Keratinocyte (primary cell): ENCODE measurements at regions not wholly inside any gene's neighbourhood (a gene's known extent, or its start where the extent isn't known, plus 50 kb on each side); places are given as distances from the start of the nearest gene placed in this dataset.

Experiments used
- DNase-seq: peaks from one replicate; pipeline ENCODE4 v3.0.0-alpha.2; 2011; ENCODE audit warnings: low read depth, missing footprints, low spot score
- FAIRE-seq: peaks from 2 replicates; lab custom pipeline; 2011; peaks lifted over from hg19 to GRCh38; lab: Jason Lieb, UNC
- H2AFZ ChIP-seq: 2 replicates; pipeline ENCODE4 v1.6.0; 2012; ENCODE audit warnings: low read length, control low read depth, inconsistent platforms; ENCODE audit not compliant: control insufficient read depth
- H3K27ac ChIP-seq: 2 replicates; pipeline ENCODE4 v1.5.1; 2011; ENCODE audit warnings: low read length; ENCODE audit not compliant: control insufficient read depth, insufficient read depth
- H3K27me3 ChIP-seq: 3 replicates; pipeline ENCODE4 v1.6.0; 2011; ENCODE audit warnings: low read length; ENCODE audit not compliant: control insufficient read depth, insufficient read depth; ENCODE audit errors: extremely low read depth
- H3K36me3 ChIP-seq, 2 experiments: 2 replicates in 1 of 2; 3 replicates in 1 of 2; pipeline ENCODE4 v1.5.1; 2011; ENCODE audit warnings: low read length in 2 of 2, mild to moderate bottlenecking in 1 of 2; ENCODE audit not compliant: control insufficient read depth in 2 of 2, insufficient read depth in 2 of 2; ENCODE audit errors: extremely low read depth in 1 of 2
- H3K4me1 ChIP-seq: 3 replicates; pipeline ENCODE4 v1.5.1; 2011; ENCODE audit warnings: low read length; ENCODE audit not compliant: control insufficient read depth, insufficient read depth; ENCODE audit errors: extremely low read depth
- H3K4me2 ChIP-seq: 3 replicates; pipeline ENCODE4 v1.6.0; 2011; ENCODE audit warnings: low read depth, low read length; ENCODE audit not compliant: control insufficient read depth, insufficient read depth; ENCODE audit errors: extremely low read depth
- H3K4me3 ChIP-seq, 3 experiments: fragments of 200-600 bp in 1 of 3; sonication (generic) in 1 of 3; 2 replicates in 2 of 3; 3 replicates in 1 of 3; pipeline ENCODE4 v1.5.1; 2011 to 2016; ENCODE audit warnings: low read length in 3 of 3, mild to moderate bottlenecking in 3 of 3, control low read depth in 2 of 3, inconsistent platforms in 1 of 3, low read depth in 1 of 3, mixed read lengths in 1 of 3, mixed run types in 1 of 3, moderate library complexity in 1 of 3; ENCODE audit not compliant: control insufficient read depth in 2 of 3, insufficient read depth in 2 of 3; ENCODE audit errors: extremely low read depth in 1 of 3
- H3K79me2 ChIP-seq: 2 replicates; pipeline ENCODE4 v1.6.0; 2012; ENCODE audit warnings: low read length; ENCODE audit not compliant: control insufficient read depth, insufficient read depth
- H3K9ac ChIP-seq: 3 replicates; pipeline ENCODE4 v1.6.0; 2011; ENCODE audit warnings: low read length; ENCODE audit not compliant: control insufficient read depth, insufficient read depth; ENCODE audit errors: extremely low read depth
- H3K9me1 ChIP-seq: 3 replicates; pipeline ENCODE4 v1.6.0; 2011; ENCODE audit warnings: low read length; ENCODE audit not compliant: control insufficient read depth, insufficient read depth; ENCODE audit errors: extremely low read depth
- H3K9me3 ChIP-seq: 2 replicates; pipeline ENCODE4 v1.5.1; 2012; ENCODE audit warnings: low read depth, low read length; ENCODE audit not compliant: control insufficient read depth
- H4K20me1 ChIP-seq: 3 replicates; pipeline ENCODE4 v1.6.0; 2011; ENCODE audit warnings: low read length; ENCODE audit not compliant: control insufficient read depth, insufficient read depth; ENCODE audit errors: extremely low read depth
- EZH2 ChIP-seq: IDR thresholded peaks from one replicate; pipeline ENCODE4 v1.6.1; 2012; ENCODE audit warnings: inconsistent platforms, mild to moderate bottlenecking, low read length, moderate library complexity
- dilution Hi-C: fragments of 300-500 bp; cut with MboI; formaldehyde crosslinking; loops from one replicate; pipeline ENCODE4 v1.7.0; 2020; ENCODE audit warnings: low sequenced_read_pairs; ENCODE audit not compliant: extremely low pct_ligation_motif_present
- TF ChIP-seq, protein P1 (sequence below), 3 experiments: IDR thresholded peaks in 1 of 3; conservative IDR thresholded peaks in 1 of 3; optimal IDR thresholded peaks in 1 of 3; 2 replicates in 2 of 3; 3 replicates in 1 of 3; pipeline versions ENCODE3 to v1.5.1; 2011; ENCODE audit warnings: low read length in 3 of 3, mild to moderate bottlenecking in 3 of 3, moderate library complexity in 2 of 3, control low read depth in 1 of 3, inconsistent platforms in 1 of 3; ENCODE audit not compliant: insufficient read depth in 2 of 3; ENCODE audit errors: extremely low read depth in 1 of 3

DNA sequence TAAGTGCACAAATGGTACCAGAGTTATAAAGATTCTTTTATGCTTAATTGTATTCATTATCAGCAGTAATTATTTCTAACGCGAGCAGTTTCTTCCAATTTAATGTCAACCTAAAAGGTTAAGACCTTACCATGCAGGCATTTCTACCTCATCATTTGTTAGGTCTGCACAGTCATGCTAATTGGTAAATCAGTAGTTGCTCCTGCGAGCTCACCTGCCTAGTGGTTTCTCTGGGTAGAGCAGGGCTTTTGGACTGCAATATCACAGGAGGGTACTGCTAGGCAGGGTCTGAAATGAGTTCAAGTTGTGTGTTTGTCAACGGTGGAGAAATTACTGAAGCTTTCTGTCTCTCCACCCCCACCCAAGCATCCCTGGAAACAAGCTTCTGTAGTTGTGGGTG lies 558.5 kb upstream of the MGMT start:
- Histone ChIP-seq H3K9me3 (no peaks in the 10 kb centered on the region), H3K4me2 (no peak overlapping the region), H3K36me3 (no peaks in the 10 kb centered on the region), H3K79me2 (no peaks in the 10 kb centered on the region), H3K9ac (no peak overlapping the region), H4K20me1 (no peaks in the 10 kb centered on the region), H3K4me1 (peaks cover 28% of the 10 kb centered on the region), H3K4me3 (no peak overlapping the region), H3K9me1 (no peaks in the 10 kb centered on the region), H3K27me3 (no peaks in the 10 kb centered on the region), H3K27ac (peak overlapping the region; percentile 18), H2AFZ (peak overlapping the region; percentile 11)
- dilution Hi-C loops = no loop called here
- TF ChIP-seq, protein P1, sequence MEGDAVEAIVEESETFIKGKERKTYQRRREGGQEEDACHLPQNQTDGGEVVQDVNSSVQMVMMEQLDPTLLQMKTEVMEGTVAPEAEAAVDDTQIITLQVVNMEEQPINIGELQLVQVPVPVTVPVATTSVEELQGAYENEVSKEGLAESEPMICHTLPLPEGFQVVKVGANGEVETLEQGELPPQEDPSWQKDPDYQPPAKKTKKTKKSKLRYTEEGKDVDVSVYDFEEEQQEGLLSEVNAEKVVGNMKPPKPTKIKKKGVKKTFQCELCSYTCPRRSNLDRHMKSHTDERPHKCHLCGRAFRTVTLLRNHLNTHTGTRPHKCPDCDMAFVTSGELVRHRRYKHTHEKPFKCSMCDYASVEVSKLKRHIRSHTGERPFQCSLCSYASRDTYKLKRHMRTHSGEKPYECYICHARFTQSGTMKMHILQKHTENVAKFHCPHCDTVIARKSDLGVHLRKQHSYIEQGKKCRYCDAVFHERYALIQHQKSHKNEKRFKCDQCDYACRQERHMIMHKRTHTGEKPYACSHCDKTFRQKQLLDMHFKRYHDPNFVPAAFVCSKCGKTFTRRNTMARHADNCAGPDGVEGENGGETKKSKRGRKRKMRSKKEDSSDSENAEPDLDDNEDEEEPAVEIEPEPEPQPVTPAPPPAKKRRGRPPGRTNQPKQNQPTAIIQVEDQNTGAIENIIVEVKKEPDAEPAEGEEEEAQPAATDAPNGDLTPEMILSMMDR (optimal IDR thresholded peaks at IDR 0.05 in 1 of 3, IDR thresholded peaks at IDR 0.05 in 1 of 3, conservative IDR thresholded peaks at IDR 0.05 in 1 of 3; ENCODE audit: extremely low read depth in 1 of 3, insufficient read depth in 2 of 3, low read length in 3 of 3) = peak in 1 of 3 experiments; percentile 10
- TF ChIP-seq EZH2 = no peak
- no peak for DNase-seq
- peak; percentile 13 for FAIRE-seq

DNA sequence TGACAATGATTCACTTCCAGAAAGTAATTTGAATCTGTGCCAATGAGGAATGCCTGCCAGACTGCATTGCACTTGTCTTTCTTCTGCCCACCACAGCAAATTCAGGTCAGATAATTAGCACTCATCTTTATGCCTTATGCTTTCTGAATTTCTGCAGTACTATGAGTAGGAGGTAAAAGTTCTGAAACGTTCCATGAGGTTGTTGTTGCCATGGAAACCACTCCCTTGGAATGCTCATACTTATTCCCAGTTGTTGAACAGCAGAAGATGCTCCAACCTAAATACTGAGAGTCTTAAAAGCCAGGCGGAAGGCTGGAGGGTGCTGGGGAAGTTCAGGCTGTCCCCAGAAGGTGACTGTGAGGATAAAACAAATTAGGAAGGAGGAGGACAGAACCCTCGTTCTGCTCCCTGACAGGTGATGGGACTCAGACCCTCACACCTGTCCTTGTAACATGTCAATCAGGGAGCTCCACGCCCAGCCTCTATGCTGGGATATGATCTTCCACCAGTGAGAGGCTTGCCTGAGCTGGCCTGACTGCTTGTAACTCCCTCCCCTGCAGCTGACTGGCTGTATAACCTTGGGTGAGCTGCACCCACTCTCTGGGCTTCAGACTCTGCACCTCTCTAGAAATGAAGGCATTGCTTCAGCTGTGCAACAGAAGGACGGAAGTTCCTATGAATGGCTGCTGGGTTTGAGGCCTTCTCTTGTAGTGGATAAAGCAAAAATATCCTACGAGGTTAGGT lies 554.3 kb upstream of the MGMT start:
- no peaks in the 10 kb centered on the region for H3K79me2 ChIP-seq
- H3K9ac ChIP-seq = no peak overlapping the region
- DNase-seq = no peak
- H3K36me3 ChIP-seq = no peaks in the 10 kb centered on the region
- dilution Hi-C loops = no loop called here
- H4K20me1 ChIP-seq = no peaks in the 10 kb centered on the region
- no peaks in the 10 kb centered on the region for H3K9me3 ChIP-seq
- TF ChIP-seq EZH2 = no peak
- TF ChIP-seq, protein P1 (optimal IDR thresholded peaks at IDR 0.05 in 1 of 3, IDR thresholded peaks at IDR 0.05 in 1 of 3, conservative IDR thresholded peaks at IDR 0.05 in 1 of 3; ENCODE audit: extremely low read depth in 1 of 3, insufficient read depth in 2 of 3, low read length in 3 of 3) = no peak
- no peaks in the 10 kb centered on the region for H3K9me1 ChIP-seq
- no peak overlapping the region for H3K4me2 ChIP-seq
- H3K4me3 ChIP-seq = no peak overlapping the region
- H3K4me1 ChIP-seq = peaks cover 20% of the 10 kb centered on the region
- no peak overlapping the region for H3K27ac ChIP-seq
- no peaks in the 10 kb centered on the region for H3K27me3 ChIP-seq
- no peak overlapping the region for H2AFZ ChIP-seq
- no peak for FAIRE-seq
